DOHH2 (cell line): ENCODE measurements at regions not wholly inside any gene's neighbourhood (a gene's known extent, or its start where the extent isn't known, plus 50 kb on each side); places are given as distances from the start of the nearest gene placed in this dataset.

ENCODE experiments used
- EZH2phosphoT487 ChIP-seq: fragments of 200-600 bp; sonication (generic); IDR thresholded peaks from 2 replicates; pipeline ENCODE4 v1.6.1; 2017; ENCODE audit warnings: borderline replicate concordance, mild to moderate bottlenecking, antibody characterized with exemption, low read length, moderate library complexity, mixed read lengths
- TF ChIP-seq, protein P1 (sequence below): fragments of 200-600 bp; sonication (generic); IDR thresholded peaks from one replicate; pipeline ENCODE4 v1.5.1; 2014; ENCODE audit warnings: antibody characterized with exemption, mild to moderate bottlenecking, low read depth, low read length; ENCODE audit not compliant: poor library complexity, severe bottlenecking

GRCh38 chr18:25494888-25495287 lies 142.9 kb upstream of the ZNF521 start:
- TF ChIP-seq, protein P1, sequence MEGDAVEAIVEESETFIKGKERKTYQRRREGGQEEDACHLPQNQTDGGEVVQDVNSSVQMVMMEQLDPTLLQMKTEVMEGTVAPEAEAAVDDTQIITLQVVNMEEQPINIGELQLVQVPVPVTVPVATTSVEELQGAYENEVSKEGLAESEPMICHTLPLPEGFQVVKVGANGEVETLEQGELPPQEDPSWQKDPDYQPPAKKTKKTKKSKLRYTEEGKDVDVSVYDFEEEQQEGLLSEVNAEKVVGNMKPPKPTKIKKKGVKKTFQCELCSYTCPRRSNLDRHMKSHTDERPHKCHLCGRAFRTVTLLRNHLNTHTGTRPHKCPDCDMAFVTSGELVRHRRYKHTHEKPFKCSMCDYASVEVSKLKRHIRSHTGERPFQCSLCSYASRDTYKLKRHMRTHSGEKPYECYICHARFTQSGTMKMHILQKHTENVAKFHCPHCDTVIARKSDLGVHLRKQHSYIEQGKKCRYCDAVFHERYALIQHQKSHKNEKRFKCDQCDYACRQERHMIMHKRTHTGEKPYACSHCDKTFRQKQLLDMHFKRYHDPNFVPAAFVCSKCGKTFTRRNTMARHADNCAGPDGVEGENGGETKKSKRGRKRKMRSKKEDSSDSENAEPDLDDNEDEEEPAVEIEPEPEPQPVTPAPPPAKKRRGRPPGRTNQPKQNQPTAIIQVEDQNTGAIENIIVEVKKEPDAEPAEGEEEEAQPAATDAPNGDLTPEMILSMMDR, result no peak
- TF ChIP-seq EZH2phosphoT487, result no peak
